ENCODE measurements at regions not wholly inside any gene's neighbourhood (a gene's known extent, or its start where the extent isn't known, plus 50 kb on each side); places are given as distances from the start of the nearest gene placed in this dataset.

DNA sequence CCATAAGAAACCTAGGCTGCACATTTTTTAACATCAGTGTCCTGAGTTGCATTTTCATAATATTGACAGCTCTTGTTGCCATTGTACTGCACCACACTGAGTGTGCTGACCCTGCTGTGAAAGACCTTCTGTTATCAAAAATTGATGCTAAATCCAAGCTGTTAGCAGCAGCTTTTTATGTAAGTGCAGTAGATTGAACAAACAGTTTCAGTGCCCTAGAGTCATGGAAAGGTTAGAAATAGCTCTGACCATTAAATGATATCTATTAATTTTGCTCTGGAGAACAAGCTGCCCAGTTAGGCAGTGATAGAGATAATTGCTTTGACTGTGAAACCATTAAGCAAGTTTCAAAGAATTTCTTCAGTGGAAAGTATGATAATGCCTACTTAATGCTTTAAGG is 1289.2 kb upstream of the PCDH20 start:
- Histone ChIP-seq H3K4me1 (no peaks in the 10 kb centered on the region), H3K27ac (no peak overlapping the region), H3K4me3 (no peak overlapping the region), H3K9me3 (no peaks in the 10 kb centered on the region), H3K27me3 (no peaks in the 10 kb centered on the region), H3K36me3 (no peaks in the 10 kb centered on the region)
- FAIRE-seq (no peak), DNase-seq (no peak), ATAC-seq (no peak)
- intact Hi-C loops (cut with DNase I) = no loop called here
- TF ChIP-seq, protein P1, sequence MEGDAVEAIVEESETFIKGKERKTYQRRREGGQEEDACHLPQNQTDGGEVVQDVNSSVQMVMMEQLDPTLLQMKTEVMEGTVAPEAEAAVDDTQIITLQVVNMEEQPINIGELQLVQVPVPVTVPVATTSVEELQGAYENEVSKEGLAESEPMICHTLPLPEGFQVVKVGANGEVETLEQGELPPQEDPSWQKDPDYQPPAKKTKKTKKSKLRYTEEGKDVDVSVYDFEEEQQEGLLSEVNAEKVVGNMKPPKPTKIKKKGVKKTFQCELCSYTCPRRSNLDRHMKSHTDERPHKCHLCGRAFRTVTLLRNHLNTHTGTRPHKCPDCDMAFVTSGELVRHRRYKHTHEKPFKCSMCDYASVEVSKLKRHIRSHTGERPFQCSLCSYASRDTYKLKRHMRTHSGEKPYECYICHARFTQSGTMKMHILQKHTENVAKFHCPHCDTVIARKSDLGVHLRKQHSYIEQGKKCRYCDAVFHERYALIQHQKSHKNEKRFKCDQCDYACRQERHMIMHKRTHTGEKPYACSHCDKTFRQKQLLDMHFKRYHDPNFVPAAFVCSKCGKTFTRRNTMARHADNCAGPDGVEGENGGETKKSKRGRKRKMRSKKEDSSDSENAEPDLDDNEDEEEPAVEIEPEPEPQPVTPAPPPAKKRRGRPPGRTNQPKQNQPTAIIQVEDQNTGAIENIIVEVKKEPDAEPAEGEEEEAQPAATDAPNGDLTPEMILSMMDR (IDR thresholded peaks at IDR 0.05) = no peak

DNA sequence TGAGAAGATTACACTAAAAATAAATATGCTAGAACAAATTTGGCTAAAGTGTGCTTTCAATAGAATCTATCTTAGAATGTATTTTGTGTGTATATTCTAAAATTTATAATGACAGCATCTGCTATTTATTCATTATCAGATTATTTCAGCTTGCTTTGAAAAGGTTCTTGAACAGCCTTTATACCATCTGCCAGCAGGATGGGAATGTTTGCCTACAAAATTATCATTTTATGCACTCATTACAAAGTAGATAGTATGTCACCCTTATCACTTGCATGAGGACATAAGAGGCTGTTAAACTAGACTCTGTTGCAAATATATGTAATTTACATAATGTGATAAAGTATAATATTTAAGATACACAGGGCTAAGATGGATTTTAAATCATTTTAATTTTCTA is 1286.9 kb upstream of the PCDH20 start:
- DNase-seq (no peak), FAIRE-seq (no peak), ATAC-seq (no peak)
- Histone ChIP-seq H3K4me1 (no peaks in the 10 kb centered on the region), H3K27ac (no peak overlapping the region), H3K4me3 (no peak overlapping the region), H3K9me3 (no peaks in the 10 kb centered on the region), H3K36me3 (no peaks in the 10 kb centered on the region), H3K27me3 (no peaks in the 10 kb centered on the region)
- TF ChIP-seq, protein P1 (IDR thresholded peaks at IDR 0.05) = no peak
- intact Hi-C loops (cut with DNase I) = no loop called here

DNA sequence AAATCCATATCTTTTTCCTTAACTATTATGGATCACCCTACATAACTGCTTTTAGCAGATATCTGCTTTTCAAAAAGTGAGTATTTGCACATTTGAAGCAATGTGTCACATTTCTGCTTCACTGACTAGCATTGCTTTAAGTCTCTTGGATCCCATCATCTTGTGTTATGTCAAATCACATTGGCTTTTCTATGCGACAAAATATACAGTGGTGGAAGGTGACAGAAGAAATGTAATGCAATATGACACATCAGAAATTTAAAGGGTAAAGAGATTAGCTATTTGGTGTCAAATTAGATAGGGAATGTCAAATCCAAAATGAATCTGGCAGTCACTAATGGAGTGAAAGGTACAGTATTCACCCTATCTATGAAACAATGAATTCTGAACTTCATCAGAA is 1282.1 kb upstream of the PCDH20 start:
- Histone ChIP-seq H3K27me3 (no peaks in the 10 kb centered on the region), H3K4me1 (no peaks in the 10 kb centered on the region), H3K4me3 (no peak overlapping the region), H3K27ac (no peak overlapping the region), H3K36me3 (no peaks in the 10 kb centered on the region), H3K9me3 (no peaks in the 10 kb centered on the region)
- FAIRE-seq (no peak), ATAC-seq (no peak), DNase-seq (no peak)
- TF ChIP-seq, protein P1 (IDR thresholded peaks at IDR 0.05) = no peak
- intact Hi-C loops (cut with DNase I) = no loop called here
- WGBS, 2 donors = 85 to 86% methylated on average over 1 of the region's 1 CpG

DNA sequence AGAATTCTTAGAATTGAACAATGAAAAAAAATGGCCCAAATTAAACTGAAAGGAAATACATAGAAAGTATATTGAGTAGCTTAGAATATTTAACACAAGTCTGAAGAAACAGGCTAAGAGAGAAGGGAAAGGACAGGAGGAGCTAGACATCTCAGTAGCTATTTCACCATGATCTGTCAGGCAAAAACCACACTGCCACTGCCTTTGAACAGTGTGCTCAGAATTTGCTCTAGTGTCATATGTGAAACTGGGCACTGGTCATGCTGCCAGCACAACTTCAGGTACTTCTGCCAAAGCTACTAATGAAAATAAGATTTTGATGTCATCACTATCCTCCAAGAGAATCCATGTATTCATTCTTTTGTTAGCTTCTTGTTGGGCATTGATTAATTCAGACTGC is 1280.8 kb upstream of the PCDH20 start:
- Histone ChIP-seq H3K4me3 (no peak overlapping the region), H3K27ac (no peak overlapping the region), H3K36me3 (no peaks in the 10 kb centered on the region), H3K9me3 (no peaks in the 10 kb centered on the region), H3K4me1 (no peaks in the 10 kb centered on the region), H3K27me3 (no peaks in the 10 kb centered on the region)
- ATAC-seq = no peak
- no peak for FAIRE-seq
- TF ChIP-seq, protein P1 (IDR thresholded peaks at IDR 0.05) = no peak
- intact Hi-C loops (cut with DNase I) = no loop called here
- no peak for DNase-seq

DNA sequence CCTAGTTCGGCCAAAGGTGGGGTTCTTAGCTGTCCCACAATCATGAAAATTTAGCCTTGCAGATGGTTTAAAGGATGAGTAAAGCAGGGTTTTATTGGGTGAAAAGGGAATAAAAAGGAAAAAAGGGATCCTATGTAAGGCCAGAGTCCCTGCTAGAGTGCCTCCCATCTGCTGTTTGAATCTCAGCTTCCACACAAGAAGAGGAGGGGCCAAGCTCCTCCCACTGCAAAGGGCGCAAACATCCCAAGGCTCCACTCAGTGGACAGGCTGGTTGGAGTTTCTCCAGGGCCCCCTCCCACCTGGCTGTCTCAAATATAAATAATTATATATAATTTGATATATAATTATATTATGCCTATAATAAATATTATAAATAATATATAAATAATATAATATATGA is 1272.1 kb upstream of the PCDH20 start:
- Histone ChIP-seq H3K4me1 (peaks cover 0 to 9% (median 4%) of the 10 kb centered on the region in 3 donors), H3K27ac (no peak overlapping the region), H3K27me3 (no peaks in the 10 kb centered on the region), H3K9me3 (no peaks in the 10 kb centered on the region), H3K36me3 (no peaks in the 10 kb centered on the region), H3K4me3 (no peak overlapping the region)
- no peak for FAIRE-seq
- intact Hi-C loops (cut with DNase I) = no loop called here
- no peak for DNase-seq
- TF ChIP-seq, protein P1 (IDR thresholded peaks at IDR 0.05) = no peak
- ATAC-seq = no peak
- 99% methylated on average over 2 of the region's 2 CpGs for WGBS, 2 donors

Data from pancreas (tissue), 10 donors.